NB4 (cell line): ENCODE measurements at regions not wholly inside any gene's neighbourhood (a gene's known extent, or its start where the extent isn't known, plus 50 kb on each side); places are given as distances from the start of the nearest gene placed in this dataset.

Source experiments
- POLR2A ChIP-seq: IDR thresholded peaks from 2 replicates; pipeline ENCODE4 v1.6.1; 2011; ENCODE audit warnings: mild to moderate bottlenecking; ENCODE audit not compliant: insufficient read length; ENCODE audit errors: extremely low read depth
- TF ChIP-seq, protein P1 (sequence below): IDR thresholded peaks from one replicate; pipeline ENCODE4 v1.5.1; 2012; ENCODE audit warnings: low read depth, low read length
- TF ChIP-seq, protein P2 (sequence below): IDR thresholded peaks from 2 replicates; pipeline ENCODE4 v1.6.1; 2011; ENCODE audit warnings: low read depth, low read length

DNA sequence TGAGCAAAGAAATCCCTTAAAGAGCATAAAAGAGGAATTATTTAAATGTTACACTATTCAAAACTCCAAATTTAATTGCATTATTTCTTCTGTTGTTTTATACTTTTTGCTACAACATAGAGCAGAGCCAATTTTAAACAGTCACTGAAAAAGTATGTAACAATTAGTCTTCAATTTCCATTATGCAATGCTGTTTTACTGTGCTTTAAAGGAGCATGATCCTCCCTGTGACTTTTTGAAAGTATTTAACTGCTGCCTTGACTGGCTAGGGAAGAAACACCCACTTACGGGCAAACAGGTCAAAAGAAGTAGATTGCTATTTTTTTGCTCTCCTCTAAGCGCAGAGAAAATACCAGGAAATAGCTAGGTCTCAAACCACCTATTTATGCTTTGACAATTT is 217.4 kb upstream of the GCFC2 start:
- TF ChIP-seq, protein P1, sequence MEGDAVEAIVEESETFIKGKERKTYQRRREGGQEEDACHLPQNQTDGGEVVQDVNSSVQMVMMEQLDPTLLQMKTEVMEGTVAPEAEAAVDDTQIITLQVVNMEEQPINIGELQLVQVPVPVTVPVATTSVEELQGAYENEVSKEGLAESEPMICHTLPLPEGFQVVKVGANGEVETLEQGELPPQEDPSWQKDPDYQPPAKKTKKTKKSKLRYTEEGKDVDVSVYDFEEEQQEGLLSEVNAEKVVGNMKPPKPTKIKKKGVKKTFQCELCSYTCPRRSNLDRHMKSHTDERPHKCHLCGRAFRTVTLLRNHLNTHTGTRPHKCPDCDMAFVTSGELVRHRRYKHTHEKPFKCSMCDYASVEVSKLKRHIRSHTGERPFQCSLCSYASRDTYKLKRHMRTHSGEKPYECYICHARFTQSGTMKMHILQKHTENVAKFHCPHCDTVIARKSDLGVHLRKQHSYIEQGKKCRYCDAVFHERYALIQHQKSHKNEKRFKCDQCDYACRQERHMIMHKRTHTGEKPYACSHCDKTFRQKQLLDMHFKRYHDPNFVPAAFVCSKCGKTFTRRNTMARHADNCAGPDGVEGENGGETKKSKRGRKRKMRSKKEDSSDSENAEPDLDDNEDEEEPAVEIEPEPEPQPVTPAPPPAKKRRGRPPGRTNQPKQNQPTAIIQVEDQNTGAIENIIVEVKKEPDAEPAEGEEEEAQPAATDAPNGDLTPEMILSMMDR = no peak
- TF ChIP-seq POLR2A = no peak
- TF ChIP-seq, protein P2, sequence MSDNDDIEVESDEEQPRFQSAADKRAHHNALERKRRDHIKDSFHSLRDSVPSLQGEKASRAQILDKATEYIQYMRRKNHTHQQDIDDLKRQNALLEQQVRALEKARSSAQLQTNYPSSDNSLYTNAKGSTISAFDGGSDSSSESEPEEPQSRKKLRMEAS = no peak
